Dedifferentiated amniotic fluid mesenchymal stem cell (primary cell): ENCODE measurements at regions not wholly inside any gene's neighbourhood (a gene's known extent, or its start where the extent isn't known, plus 50 kb on each side); places are given as distances from the start of the nearest gene placed in this dataset.

Experiments
- DNase-seq: peaks from one replicate; pipeline ENCODE4 v3.0.0-alpha.2; 2016; ENCODE audit errors: extremely low spot score

DNA sequence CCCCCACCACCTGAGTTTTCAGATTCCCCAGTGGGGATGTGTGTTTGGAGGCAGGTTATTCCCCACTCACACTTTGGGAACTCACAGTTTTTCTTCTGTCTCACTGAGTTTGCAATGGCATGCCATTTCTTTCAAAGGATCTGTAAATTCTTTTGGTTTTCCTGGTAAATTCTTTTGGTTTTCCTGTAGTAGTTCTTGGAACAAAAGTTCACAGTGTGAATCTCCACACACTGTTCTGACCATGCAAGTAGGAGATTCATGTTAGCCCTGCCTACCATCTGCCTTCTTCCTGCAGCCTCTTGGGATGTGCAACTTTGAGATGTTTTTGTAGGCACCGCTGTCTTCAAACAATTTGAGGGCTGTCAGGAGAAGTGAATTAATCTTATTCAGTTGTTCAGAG, 165.6 kb upstream of the OGFRL1 start:
- DNase-seq = no peak

GRCh38 chr6:71124340-71124739, 164.3 kb upstream of the OGFRL1 start:
- no peak for DNase-seq

- DNase-seq = no peak
These were observed 163.4 kb upstream of the OGFRL1 start for GRCh38 chr6:71125216-71125615.

GRCh38 chr6:71126506-71126905, 162.1 kb upstream of the OGFRL1 start:
- DNase-seq = no peak

DNA sequence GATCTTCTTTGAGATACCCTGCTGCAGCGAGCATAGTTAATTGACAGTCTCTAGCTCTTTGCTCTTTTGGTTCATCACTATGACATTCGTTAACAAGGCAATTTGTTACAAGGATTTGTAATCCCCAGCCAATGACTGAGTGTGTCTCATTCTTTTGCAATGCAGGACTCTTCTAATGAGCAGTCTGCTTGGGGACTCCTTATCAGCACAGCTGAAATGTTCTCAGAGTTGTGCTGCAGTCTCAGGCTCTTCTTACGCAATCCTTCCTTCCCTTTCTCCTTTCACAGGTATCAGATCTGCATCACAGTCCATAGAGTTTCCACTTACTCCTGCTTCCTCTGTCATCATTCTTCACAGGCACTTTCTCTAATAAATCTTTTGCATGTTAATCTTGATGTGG, 161.2 kb upstream of the OGFRL1 start:
- no peak for DNase-seq

DNA sequence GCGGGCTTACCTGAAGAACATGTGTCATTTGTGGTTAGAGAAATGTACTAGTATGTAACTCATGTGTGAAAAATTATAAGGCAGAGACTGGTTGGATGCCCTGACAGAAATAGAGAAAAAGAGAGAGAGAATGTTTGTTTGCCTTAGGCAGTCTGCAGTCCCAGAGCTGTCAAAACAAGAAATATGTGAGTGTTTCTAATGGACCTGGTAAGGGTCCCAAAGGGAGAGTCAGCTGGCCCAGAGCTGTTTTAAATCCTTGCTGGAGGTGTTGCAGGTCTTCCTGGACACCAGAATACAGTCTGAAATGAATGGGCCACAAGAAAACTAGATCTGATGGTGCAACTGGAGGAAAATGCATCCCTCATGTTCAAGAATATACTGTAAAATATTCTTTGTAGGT, 158.3 kb upstream of the OGFRL1 start:
- no peak for DNase-seq

DNA sequence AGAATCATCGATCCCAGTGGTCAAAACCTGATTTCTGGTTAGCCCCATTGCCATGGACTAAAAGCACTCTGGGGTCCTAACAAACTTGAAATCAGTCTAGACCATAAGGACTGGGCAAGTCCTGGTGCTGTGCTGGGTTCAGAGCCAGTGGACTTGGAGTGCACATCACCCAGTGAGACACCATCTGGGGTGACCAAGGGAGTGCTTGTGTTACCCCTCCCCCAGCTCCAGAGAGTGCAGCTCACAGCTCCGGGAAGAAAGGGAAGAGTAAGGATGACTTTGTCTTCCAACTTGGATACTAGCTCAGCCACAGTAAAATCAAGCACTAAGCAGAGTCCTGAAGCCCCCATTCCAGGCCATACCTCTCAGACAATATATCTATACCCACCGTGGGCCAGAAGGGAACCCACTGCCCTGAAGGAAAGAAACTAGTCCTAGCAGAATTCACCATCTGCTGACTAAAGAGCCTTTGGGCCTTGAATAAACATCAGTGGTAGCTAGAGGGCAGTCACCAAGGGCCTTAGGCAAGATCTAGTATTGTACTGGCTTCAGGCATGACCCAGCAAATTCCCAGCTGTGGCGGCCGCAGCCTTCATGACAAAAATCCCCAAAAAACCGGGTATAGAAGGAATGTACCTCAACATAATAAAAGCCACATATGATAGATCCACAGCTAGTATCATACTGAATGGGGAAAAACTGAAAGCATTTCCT, 153.5 kb upstream of the OGFRL1 start:
- no peak for DNase-seq

- DNase-seq = no peak
These were observed 150.6 kb upstream of the OGFRL1 start for GRCh38 chr6:71137973-71138372.

DNA sequence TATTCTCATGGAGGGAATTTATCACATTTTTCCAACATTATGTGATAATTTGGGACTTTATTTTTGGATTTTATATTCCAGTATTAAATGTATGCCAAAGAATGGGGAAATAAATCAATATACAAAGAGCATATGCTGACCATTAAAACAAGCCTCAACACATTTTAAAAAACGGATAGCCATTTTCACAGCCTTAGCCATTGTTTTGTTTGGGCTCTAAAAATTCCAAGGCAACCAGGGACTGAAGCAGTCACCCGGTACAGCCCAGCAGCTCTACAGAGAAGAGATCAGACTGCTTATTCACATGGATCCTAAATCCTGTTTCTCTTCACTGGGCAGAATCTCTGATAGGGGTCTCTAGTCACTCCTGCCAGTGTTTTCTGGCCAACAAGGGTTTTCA, 150.2 kb upstream of the OGFRL1 start:
- no peak for DNase-seq

DNA sequence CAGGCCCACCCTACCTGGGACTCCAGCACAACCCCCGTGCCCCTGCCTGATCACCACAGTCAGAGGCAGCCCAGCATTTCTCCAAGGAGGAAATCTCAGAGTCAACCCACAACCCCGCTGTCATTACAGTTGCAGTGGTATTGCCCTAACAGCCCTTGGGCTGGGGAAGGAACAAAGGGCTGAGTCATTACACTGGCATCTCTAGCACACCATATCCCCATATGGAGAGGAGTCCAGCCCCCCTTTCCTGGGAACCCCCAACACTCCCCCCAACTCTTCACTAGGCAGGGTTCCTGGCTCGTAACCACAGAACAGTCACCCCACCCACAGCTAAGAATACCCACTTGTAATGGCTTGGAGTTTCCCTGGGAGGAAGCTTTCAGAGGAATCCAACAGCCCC, 149.4 kb upstream of the OGFRL1 start:
- no peak for DNase-seq

DNA sequence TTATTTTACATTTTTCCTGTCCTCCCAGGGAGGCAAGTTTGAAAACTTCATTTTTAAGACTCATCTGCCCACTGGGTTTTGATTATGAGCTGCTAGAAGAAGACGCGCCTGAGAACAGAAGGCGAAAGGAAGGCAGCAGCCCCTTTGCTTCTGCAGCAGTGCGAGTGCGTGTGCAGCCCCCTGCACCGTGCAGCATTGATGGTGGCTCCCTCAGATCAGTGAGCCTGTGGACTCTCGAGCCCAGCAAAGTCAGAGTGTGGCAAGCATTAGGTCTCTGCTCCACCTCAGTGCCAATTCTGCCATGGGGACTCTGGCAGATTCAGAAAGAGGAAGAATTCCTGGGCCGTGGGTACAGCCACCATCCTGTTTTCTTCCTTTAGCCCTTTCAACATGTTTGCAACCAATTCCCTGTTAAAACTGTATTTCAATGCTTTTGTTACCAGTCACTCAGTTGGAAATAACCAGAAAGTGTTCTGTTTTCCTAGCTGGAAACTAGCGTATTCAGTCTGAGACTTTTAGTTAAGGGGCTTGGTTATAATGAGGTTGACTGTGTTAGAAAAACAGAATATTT, 134.8 kb upstream of the OGFRL1 start:
- no peak for DNase-seq

- DNase-seq = no peak
These were observed 131.3 kb upstream of the OGFRL1 start for GRCh38 chr6:71157345-71157744.

DNA sequence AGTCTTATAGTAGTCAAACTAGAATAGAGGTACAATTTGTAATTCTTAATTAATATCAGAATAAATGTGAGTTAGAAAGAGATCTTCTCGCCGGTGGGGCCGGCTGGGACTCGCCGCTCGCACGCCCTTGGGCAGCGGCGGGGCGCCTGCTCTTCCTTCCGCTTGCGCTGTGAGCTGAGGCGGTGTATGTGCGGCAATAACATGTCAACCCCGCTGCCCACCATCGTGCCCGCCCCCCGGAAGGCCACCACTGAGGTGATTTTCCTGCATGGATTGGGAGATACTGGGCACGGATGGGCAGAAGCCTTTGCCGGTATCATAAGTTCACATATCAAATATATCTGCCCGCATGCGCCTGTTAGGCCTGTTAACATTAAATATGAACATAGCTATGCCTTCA, 123.7 kb upstream of the OGFRL1 start:
- DNase-seq = no peak

DNA sequence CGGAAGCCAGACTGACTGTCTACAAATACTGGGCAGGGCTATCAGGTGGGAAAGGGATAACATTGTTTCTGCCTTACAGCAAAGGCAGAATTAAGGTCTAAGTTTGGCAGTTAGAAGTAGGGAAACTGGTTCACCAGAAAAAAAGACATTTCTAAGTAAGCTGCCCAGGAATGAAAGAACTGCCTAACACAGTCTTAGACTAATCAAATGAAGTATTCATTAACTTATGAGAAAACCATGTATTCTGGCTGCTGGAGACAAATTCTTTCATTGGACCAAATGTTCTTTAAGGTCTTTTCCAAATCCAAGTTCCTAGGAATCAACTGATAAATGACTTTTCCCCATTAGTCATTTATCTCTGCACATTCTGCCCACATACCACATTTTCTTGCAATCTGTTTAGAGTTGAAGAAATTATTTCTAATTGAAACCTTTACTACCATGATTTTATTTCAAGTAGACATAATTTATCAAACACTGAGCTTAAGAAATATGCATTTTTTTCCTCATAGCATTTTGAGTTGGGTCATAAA, 120.3 kb upstream of the OGFRL1 start:
- no peak for DNase-seq

DNA sequence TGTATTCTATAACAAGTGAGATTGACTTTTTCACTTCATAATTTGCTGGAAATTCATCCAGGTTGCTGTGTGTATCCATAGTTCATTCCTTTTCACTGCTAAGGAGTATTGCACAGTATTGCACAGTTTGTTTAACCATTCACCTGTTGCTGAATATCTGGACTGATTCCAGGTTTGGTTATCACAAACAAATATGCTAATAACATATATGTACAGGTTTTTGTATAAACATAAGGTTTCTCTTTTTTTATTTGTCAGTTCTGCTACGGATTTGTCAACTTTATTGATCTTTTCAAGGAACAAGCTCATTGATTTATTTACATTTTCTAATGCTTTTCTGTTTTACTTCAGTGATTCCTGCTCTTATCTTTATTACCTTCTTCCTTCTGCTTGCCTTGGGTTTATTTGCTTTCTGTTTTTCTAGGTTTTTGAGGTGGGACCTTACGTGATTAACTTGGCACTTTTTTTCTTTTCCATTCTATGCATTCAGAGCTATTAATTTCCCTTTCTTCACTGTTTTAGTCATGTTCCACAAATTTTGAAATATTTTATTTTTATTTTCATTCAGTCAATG, 117.0 kb upstream of the OGFRL1 start:
- no peak for DNase-seq

GRCh38 chr6:71179249-71179885, 109.2 kb upstream of the OGFRL1 start:
- no peak for DNase-seq

GRCh38 chr6:71181565-71181964, 107.0 kb upstream of the OGFRL1 start:
- peak; percentile 63 for DNase-seq

DNA sequence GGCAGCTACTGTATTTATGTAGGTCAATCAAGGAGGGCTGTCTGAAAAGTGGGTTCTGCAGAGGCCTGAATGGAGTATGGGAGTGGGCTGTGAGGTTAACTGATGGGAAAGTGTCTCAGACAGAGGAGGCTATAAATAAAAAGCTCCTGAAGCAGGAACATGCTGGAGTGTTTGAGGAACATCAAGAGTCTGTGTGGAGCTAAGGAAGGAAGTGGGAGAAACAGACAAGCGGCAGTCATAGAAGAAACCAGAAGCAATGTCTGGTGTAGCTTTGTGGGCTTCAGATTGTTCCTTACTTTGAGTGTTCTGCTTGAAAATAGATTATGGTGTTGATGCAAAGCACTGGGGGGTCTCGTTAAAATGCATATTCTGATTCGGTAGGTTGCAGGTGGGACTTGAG, 101.5 kb upstream of the OGFRL1 start:
- no peak for DNase-seq

GRCh38 chr6:71190809-71191208, 97.8 kb upstream of the OGFRL1 start:
- peak; percentile 56 for DNase-seq

DNA sequence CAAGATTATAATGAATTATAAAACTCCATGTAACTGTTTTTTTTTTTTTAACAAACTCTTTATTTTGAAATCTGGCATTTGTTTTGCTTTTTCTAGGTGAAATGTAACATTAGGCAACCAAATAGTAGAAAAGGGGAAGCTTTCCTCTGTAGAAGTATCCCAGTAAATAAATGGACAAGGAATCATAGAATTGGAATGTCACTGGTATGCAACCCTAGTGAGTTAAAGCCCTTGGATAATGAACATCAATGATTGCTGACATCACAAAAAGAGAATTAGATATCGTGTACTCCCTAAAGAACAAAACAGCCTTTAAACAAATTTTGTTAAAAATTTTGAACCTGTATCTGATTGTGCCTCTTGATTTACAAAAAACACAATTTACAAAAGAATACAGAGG, 93.9 kb upstream of the OGFRL1 start:
- DNase-seq = peak; percentile 61

GRCh38 chr6:71197267-71197666, 91.3 kb upstream of the OGFRL1 start:
- no peak for DNase-seq

DNA sequence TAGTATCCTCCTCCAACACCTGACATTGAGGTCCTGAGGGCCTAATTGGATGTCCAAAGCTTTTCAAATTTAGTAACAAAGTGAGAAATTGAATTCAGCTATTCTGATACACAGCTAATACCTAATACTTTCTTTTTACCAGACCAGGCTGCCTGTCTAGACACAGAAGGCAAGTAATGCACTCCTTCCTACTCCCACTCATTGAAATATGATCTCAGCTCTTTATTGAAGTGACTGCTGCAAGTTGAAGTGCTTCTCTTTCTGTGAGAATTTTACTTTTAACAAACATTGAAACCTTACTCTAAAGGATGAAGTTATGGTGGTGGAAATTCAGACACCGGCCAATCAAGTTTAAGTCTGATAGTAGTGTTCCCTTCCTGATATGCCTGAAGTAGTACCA, 90.8 kb upstream of the OGFRL1 start:
- DNase-seq = peak; percentile 30

DNA sequence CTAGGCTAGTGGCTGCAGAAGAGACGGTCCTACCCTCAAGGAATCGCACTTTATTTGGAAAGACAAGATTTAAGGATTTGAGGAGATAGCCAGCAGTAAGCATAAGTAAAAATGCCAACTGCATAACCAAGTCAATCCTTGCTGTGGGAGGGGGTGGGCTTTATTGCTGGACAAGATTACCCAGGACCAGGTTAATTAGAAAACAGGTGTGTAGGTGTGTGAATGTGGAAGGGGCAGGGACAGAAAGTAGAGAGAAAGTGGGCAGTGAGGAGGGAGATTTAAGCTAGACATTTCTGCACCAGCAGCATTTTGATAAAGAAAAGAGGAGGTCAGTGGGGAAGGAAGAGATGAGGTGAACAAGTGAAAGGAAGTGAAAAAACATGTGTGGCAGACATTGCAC, 89.7 kb upstream of the OGFRL1 start:
- DNase-seq = no peak
